ENCODE measurements at regions not wholly inside any gene's neighbourhood (a gene's known extent, or its start where the extent isn't known, plus 50 kb on each side); places are given as distances from the start of the nearest gene placed in this dataset.

GRCh38 chr2:2823061-2823753 lies 492.1 kb upstream of the MYT1L start:
- TF ChIP-seq POLR2A (IDR thresholded peaks at IDR 0.05) (no peak), CTCF (IDR thresholded peaks at IDR 0.05) (no peak)
- Histone ChIP-seq H3K4me1 (no peaks in the 10 kb centered on the region), H3K27ac (no peak overlapping the region), H3K27me3 (no peaks in the 10 kb centered on the region), H3K36me3 (no peaks in the 10 kb centered on the region), H3K4me3 (replicated peaks in 1 of 3) (no peak overlapping the region), H3K9me3 (no peaks in the 10 kb centered on the region)
- no peak for DNase-seq
- WGBS, 2 donors: 63% methylated on average over 3 of the region's 3 CpGs
- intact Hi-C loops (cut with DNase I): no loop called here

- TF ChIP-seq CTCF (IDR thresholded peaks at IDR 0.05) (no peak), POLR2A (IDR thresholded peaks at IDR 0.05) (no peak)
- H3K27me3 ChIP-seq: no peaks in the 10 kb centered on the region
- no peaks in the 10 kb centered on the region for H3K9me3 ChIP-seq
- no peaks in the 10 kb centered on the region for H3K36me3 ChIP-seq
- H3K4me3 ChIP-seq (replicated peaks in 1 of 3): no peak overlapping the region
- 94 to 95% methylated on average over 1 of the region's 1 CpG for WGBS, 2 donors
- H3K4me1 ChIP-seq: no peaks in the 10 kb centered on the region
- H3K27ac ChIP-seq: no peak overlapping the region
- DNase-seq: no peak
- intact Hi-C loops (cut with DNase I): no loop called here
These were observed 491.1 kb upstream of the MYT1L start for GRCh38 chr2:2822143-2822542.

- no peak overlapping the region for H3K27ac ChIP-seq
- H3K9me3 ChIP-seq: no peaks in the 10 kb centered on the region
- intact Hi-C loops (cut with DNase I): no loop called here
- 67 to 82% methylated on average over 2 of the region's 2 CpGs for WGBS, 2 donors
- no peak overlapping the region for H3K4me3 ChIP-seq (replicated peaks in 1 of 3)
- H3K36me3 ChIP-seq: no peaks in the 10 kb centered on the region
- TF ChIP-seq CTCF (IDR thresholded peaks at IDR 0.05) (no peak), POLR2A (IDR thresholded peaks at IDR 0.05) (no peak)
- no peak for DNase-seq
- no peaks in the 10 kb centered on the region for H3K4me1 ChIP-seq
- no peaks in the 10 kb centered on the region for H3K27me3 ChIP-seq
These were observed 481.6 kb upstream of the MYT1L start for GRCh38 chr2:2812648-2813047.

DNA sequence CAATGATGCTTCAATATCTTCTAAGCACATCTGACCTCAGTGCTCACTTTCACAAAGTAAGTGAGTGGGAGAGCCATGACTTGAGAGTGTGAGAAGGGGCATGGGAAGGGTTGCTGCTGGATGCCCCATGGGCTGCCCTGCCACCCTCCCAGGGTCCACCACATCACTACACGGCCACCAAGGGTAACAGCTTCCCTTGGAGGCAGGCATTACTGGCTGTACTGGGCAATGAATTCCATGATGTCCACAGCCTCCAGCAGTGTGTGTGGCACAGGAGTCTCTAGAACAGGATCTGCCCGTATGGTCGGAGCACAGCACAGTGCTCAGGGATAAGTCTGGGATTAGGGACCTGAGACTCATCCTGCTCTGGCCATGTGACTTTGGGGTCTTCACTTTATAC lies 481.0 kb upstream of the MYT1L start:
- Histone ChIP-seq H3K4me3 (replicated peaks in 1 of 3) (no peak overlapping the region), H3K9me3 (no peaks in the 10 kb centered on the region), H3K36me3 (no peaks in the 10 kb centered on the region), H3K27me3 (no peaks in the 10 kb centered on the region), H3K27ac (no peak overlapping the region), H3K4me1 (no peaks in the 10 kb centered on the region)
- no peak for DNase-seq
- intact Hi-C loops (cut with DNase I): no loop called here
- no peak for TF ChIP-seq POLR2A (IDR thresholded peaks at IDR 0.05)
- no peak for TF ChIP-seq CTCF (IDR thresholded peaks at IDR 0.05)
- 62 to 91% methylated on average over 2 to 3 of the region's 3 CpGs for WGBS, 2 donors

GRCh38 chr2:2810504-2810903 lies 479.4 kb upstream of the MYT1L start:
- no peak overlapping the region for H3K27ac ChIP-seq
- no peak for DNase-seq
- no peaks in the 10 kb centered on the region for H3K36me3 ChIP-seq
- no peak overlapping the region for H3K4me3 ChIP-seq (replicated peaks in 1 of 3)
- intact Hi-C loops (cut with DNase I): no loop called here
- no peaks in the 10 kb centered on the region for H3K4me1 ChIP-seq
- TF ChIP-seq POLR2A (IDR thresholded peaks at IDR 0.05): no peak
- TF ChIP-seq CTCF (IDR thresholded peaks at IDR 0.05): no peak
- WGBS, 2 donors: 65 to 67% methylated on average over 6 of the region's 6 CpGs
- H3K9me3 ChIP-seq: no peaks in the 10 kb centered on the region
- H3K27me3 ChIP-seq: no peaks in the 10 kb centered on the region

All from thyroid gland (tissue), 4 donors.